Trophoblast cell (in vitro differentiated cells and primary cell): ENCODE measurements at regions not wholly inside any gene's neighbourhood (a gene's known extent, or its start where the extent isn't known, plus 50 kb on each side); places are given as distances from the start of the nearest gene placed in this dataset.
"Not testable (repeated sequence)": the region's sequence is repeated elsewhere in the genome, so short reads cannot be mapped to it uniquely, and the experiment has no call there.

Experiments used
- DNase-seq, 2 donors: peaks; one replicate each; pipeline ENCODE4 v3.0.0-alpha.2; 2016
- H2AFZ ChIP-seq: 2 replicates; pipeline ENCODE4 v1.6.1; 2013; ENCODE audit warnings: low read length, moderate library complexity, mild to moderate bottlenecking; ENCODE audit not compliant: insufficient read depth, poor library complexity
- H2AK5ac ChIP-seq: 2 replicates; pipeline ENCODE4 v1.6.1; 2013; ENCODE audit warnings: mild to moderate bottlenecking, low read length
- H2BK120ac ChIP-seq: 2 replicates; pipeline ENCODE4 v1.6.1; 2013; ENCODE audit warnings: low read length, mild to moderate bottlenecking, moderate library complexity; ENCODE audit not compliant: insufficient read depth, poor library complexity
- H2BK12ac ChIP-seq: 2 replicates; pipeline ENCODE4 v1.6.1; 2013; ENCODE audit warnings: mild to moderate bottlenecking, low read length, moderate library complexity
- H2BK5ac ChIP-seq: 2 replicates; pipeline ENCODE4 v1.6.1; 2013; ENCODE audit warnings: low read length, low read depth, moderate library complexity, mild to moderate bottlenecking; ENCODE audit not compliant: poor library complexity
- H3K14ac ChIP-seq: 2 replicates; pipeline ENCODE4 v1.6.1; 2013; ENCODE audit warnings: mild to moderate bottlenecking, low read length
- H3K18ac ChIP-seq: 2 replicates; pipeline ENCODE4 v1.6.1; 2013; ENCODE audit warnings: mild to moderate bottlenecking, low read length
- H3K23ac ChIP-seq: 2 replicates; pipeline ENCODE4 v1.6.1; 2013; ENCODE audit warnings: low read length
- H3K27ac ChIP-seq: 2 replicates; pipeline ENCODE4 v1.5.1; 2013; ENCODE audit warnings: low read depth, mild to moderate bottlenecking, inconsistent platforms, low read length, moderate library complexity
- H3K27me3 ChIP-seq: 2 replicates; pipeline ENCODE4 v1.6.1; 2013; ENCODE audit warnings: inconsistent platforms, mild to moderate bottlenecking, low read length, moderate library complexity; ENCODE audit not compliant: insufficient read depth
- H3K36me3 ChIP-seq, 2 experiments: 1 replicate in 1 of 2; 2 replicates in 1 of 2; pipeline ENCODE4 v1.6.1; 2013; ENCODE audit warnings: low read length in 2 of 2, mild to moderate bottlenecking in 2 of 2, moderate library complexity in 1 of 2; ENCODE audit not compliant: insufficient read depth in 2 of 2, control insufficient read depth in 1 of 2
- H3K4ac ChIP-seq: 2 replicates; pipeline ENCODE4 v1.6.1; 2013; ENCODE audit warnings: low read depth, mild to moderate bottlenecking, low read length, moderate library complexity
- H3K4me1 ChIP-seq, 2 experiments: 1 replicate in 1 of 2; 2 replicates in 1 of 2; pipeline ENCODE4 v1.6.1; 2013; ENCODE audit warnings: low read length in 2 of 2, mild to moderate bottlenecking in 2 of 2, moderate library complexity in 1 of 2; ENCODE audit not compliant: insufficient read depth in 2 of 2, control insufficient read depth in 1 of 2
- H3K4me2 ChIP-seq: 2 replicates; pipeline ENCODE4 v1.6.1; 2013; ENCODE audit warnings: inconsistent platforms, mild to moderate bottlenecking, low read length, moderate library complexity
- H3K4me3 ChIP-seq: 2 replicates; pipeline ENCODE4 v1.5.1; 2013; ENCODE audit warnings: mild to moderate bottlenecking, low read depth, low read length, inconsistent platforms
- H3K79me1 ChIP-seq: one replicate; pipeline ENCODE4 v1.6.1; 2013; ENCODE audit warnings: low read length
- H3K79me2 ChIP-seq: 2 replicates; pipeline ENCODE4 v1.6.1; 2013; ENCODE audit warnings: low read length, mild to moderate bottlenecking; ENCODE audit not compliant: control insufficient read depth, insufficient read depth, poor library complexity
- H3K9ac ChIP-seq: 2 replicates; pipeline ENCODE4 v1.6.1; 2013; ENCODE audit warnings: mild to moderate bottlenecking, low read length
- H3K9me3 ChIP-seq: 2 replicates; pipeline ENCODE4 v1.6.1; 2013; ENCODE audit warnings: low read depth, mild to moderate bottlenecking, control low read depth, inconsistent platforms, low read length; ENCODE audit not compliant: insufficient read depth
- H4K12ac ChIP-seq: 2 replicates; pipeline ENCODE4 v1.6.1; 2013; ENCODE audit warnings: low read depth, mild to moderate bottlenecking, low read length, moderate library complexity
- H4K8ac ChIP-seq: 2 replicates; pipeline ENCODE4 v1.6.1; 2013; ENCODE audit warnings: low read depth, mild to moderate bottlenecking, low read length, moderate library complexity
- H4K91ac ChIP-seq: one replicate; pipeline ENCODE4 v1.6.1; 2013; ENCODE audit warnings: low read depth, mild to moderate bottlenecking, low read length, moderate library complexity
- WGBS: extraction: QIAGEN DNeasy Blood & Tissue Kit; methylation state at CpG from one replicate; pipeline ENCODE4 v1.1.7; 2013; ENCODE audit warnings: missing lambda C conversion rate; ENCODE audit not compliant: insufficient read length, insufficient coverage; ENCODE audit errors: extremely low coverage; 5-methylcytosine and 5-hydroxymethylcytosine counted together

DNA sequence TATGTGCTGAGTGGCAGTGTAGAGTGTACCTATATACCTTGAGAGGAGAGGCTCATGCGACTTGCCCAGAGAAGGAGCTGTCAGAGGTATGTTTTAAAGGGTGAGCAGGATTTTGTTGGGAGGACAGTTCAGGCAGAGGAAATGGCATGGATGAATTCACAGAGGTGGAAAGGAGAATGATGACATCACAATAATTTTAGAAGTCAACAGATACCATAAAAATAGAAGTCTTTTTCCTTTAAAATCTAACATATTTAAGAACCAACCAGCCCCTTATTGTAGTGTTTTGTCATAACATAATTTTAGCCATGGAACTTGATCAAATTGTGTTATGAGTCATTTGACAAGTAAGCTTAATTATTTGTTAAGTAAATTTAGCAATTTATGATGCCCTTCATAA, 538.1 kb upstream of the GYPC start:
- Histone ChIP-seq H3K36me3 (no peaks in the 10 kb centered on the region), H3K9ac (no peak overlapping the region), H2AFZ (no peak overlapping the region), H4K8ac (no peak overlapping the region), H3K4me1 (no peaks in the 10 kb centered on the region), H2AK5ac (no peak overlapping the region), H3K18ac (no peak overlapping the region), H3K79me1 (no peaks in the 10 kb centered on the region), H3K14ac (no peak overlapping the region), H3K9me3 (no peaks in the 10 kb centered on the region), H3K27me3 (no peaks in the 10 kb centered on the region), H3K23ac (no peak overlapping the region), H3K27ac (no peak overlapping the region), H3K79me2 (no peaks in the 10 kb centered on the region), H4K91ac (no peak overlapping the region), H3K4ac (no peak overlapping the region), H4K12ac (no peak overlapping the region), H2BK5ac (no peak overlapping the region), H3K4me3 (no peak overlapping the region), H2BK120ac (no peak overlapping the region), H2BK12ac (no peak overlapping the region), H3K4me2 (no peak overlapping the region)
- no peak for DNase-seq
- no CpG with 5 or more reads among the region's 1 CpG for WGBS

DNA sequence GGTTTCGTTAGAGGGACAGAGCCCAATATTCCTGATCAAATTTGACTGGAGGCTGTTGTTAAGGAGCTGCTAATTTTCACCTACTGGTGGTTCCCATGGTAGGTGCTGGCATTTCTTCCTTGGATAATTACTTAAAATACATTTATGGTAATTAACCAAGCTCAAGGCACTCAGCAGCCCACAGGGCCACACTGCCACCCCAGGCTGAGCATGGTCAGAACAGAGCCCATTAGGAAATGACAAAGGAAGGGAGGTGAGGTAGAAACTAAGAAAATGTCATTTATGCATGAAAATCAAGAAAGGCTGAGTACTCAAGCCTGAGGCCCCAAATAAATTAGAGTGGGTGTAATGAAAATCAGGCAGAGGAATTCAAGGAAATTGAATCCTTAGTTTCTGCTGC, 510.2 kb upstream of the GYPC start:
- Histone ChIP-seq H3K36me3 (no peaks in the 10 kb centered on the region), H2AK5ac (no peak overlapping the region), H3K9me3 (no peaks in the 10 kb centered on the region), H4K91ac (no peak overlapping the region), H2AFZ (no peak overlapping the region), H2BK12ac (no peak overlapping the region), H3K4me2 (no peak overlapping the region), H3K23ac (no peak overlapping the region), H3K27me3 (no peaks in the 10 kb centered on the region), H3K79me2 (no peaks in the 10 kb centered on the region), H3K4me3 (no peak overlapping the region), H4K8ac (no peak overlapping the region), H4K12ac (no peak overlapping the region), H3K4me1 (no peaks in the 10 kb centered on the region), H2BK5ac (no peak overlapping the region), H2BK120ac (no peak overlapping the region), H3K79me1 (no peaks in the 10 kb centered on the region), H3K4ac (no peak overlapping the region), H3K14ac (no peak overlapping the region), H3K18ac (no peak overlapping the region), H3K27ac (no peak overlapping the region), H3K9ac (no peak overlapping the region)
- no CpG with 5 or more reads among the region's 1 CpG for WGBS
- no peak for DNase-seq

GRCh38 chr2:126154256-126154785, 501.6 kb upstream of the GYPC start:
- Histone ChIP-seq H3K4me1 (no peaks in the 10 kb centered on the region), H3K79me2 (no peaks in the 10 kb centered on the region), H4K91ac (no peak overlapping the region), H3K4ac (no peak overlapping the region), H3K27ac (no peak overlapping the region), H3K9me3 (no peaks in the 10 kb centered on the region), H2AFZ (no peak overlapping the region), H4K12ac (no peak overlapping the region), H2BK120ac (no peak overlapping the region), H3K36me3 (no peaks in the 10 kb centered on the region), H2BK12ac (no peak overlapping the region), H3K79me1 (no peaks in the 10 kb centered on the region), H2AK5ac (no peak overlapping the region), H3K9ac (no peak overlapping the region), H3K14ac (no peak overlapping the region), H4K8ac (no peak overlapping the region), H3K4me3 (no peak overlapping the region), H3K27me3 (no peaks in the 10 kb centered on the region), H2BK5ac (no peak overlapping the region), H3K18ac (no peak overlapping the region), H3K4me2 (no peak overlapping the region), H3K23ac (no peak overlapping the region)
- no CpG with 5 or more reads among the region's 1 CpG for WGBS
- DNase-seq = no peak

GRCh38 chr2:126160950-126161349, 495.0 kb upstream of the GYPC start:
- not testable (repeated sequence) for H3K4me1 ChIP-seq, H4K12ac ChIP-seq, H3K9ac ChIP-seq, H3K27me3 ChIP-seq, H3K79me1 ChIP-seq, H3K23ac ChIP-seq, H3K36me3 ChIP-seq, H3K27ac ChIP-seq, H3K79me2 ChIP-seq, H3K4me2 ChIP-seq, H4K91ac ChIP-seq, H3K9me3 ChIP-seq, H3K4me3 ChIP-seq, H3K18ac ChIP-seq, DNase-seq, H3K4ac ChIP-seq, H2BK5ac ChIP-seq, H3K14ac ChIP-seq, H2AK5ac ChIP-seq
- Histone ChIP-seq H4K8ac (peak overlapping the region; percentile 47), H2BK120ac (peak overlapping the region; percentile 10), H2BK12ac (peak overlapping the region; percentile 10), H2AFZ (peak overlapping the region; percentile 13)
- WGBS = no CpG with 5 or more reads among the region's 4 CpGs
